AG04449 (cell line): ENCODE measurements at regions not wholly inside any gene's neighbourhood (a gene's known extent, or its start where the extent isn't known, plus 50 kb on each side); places are given as distances from the start of the nearest gene placed in this dataset.

ENCODE experiments used
- CTCF ChIA-PET: fragments of 350-600 bp; formaldehyde crosslinking; extraction: SDS; loops from one replicate; lab custom pipeline; 2021; ENCODE audit warnings: antibody characterized with exemption; lab: Yijun Ruan, JAX
- POLR2A ChIA-PET: fragments of 400-600, 350-600 bp; formaldehyde crosslinking; extraction: SDS; loops from one replicate; lab custom pipeline; 2020; ENCODE audit warnings: antibody characterized with exemption, inconsistent platforms; lab: Yijun Ruan, JAX
- DNase-seq: peaks from one replicate; pipeline ENCODE4 v3.0.0-alpha.2; 2010; ENCODE audit warnings: low read depth, low spot score
- H3K4me3 ChIP-seq: 2 replicates; pipeline ENCODE4 v1.5.1; 2011; ENCODE audit warnings: low read depth, mild to moderate bottlenecking, control low read depth, low read length
- TF ChIP-seq, protein P1 (sequence below): IDR thresholded peaks from one replicate; pipeline ENCODE4 v1.5.1; 2011; ENCODE audit warnings: mild to moderate bottlenecking, moderate library complexity, low read length, control low read depth, inconsistent platforms; ENCODE audit not compliant: insufficient read depth; ENCODE audit errors: missing control alignments

GRCh38 chr20:10863337-10864060 lies 189.7 kb upstream of the JAG1 start:
- TF ChIP-seq, protein P1, sequence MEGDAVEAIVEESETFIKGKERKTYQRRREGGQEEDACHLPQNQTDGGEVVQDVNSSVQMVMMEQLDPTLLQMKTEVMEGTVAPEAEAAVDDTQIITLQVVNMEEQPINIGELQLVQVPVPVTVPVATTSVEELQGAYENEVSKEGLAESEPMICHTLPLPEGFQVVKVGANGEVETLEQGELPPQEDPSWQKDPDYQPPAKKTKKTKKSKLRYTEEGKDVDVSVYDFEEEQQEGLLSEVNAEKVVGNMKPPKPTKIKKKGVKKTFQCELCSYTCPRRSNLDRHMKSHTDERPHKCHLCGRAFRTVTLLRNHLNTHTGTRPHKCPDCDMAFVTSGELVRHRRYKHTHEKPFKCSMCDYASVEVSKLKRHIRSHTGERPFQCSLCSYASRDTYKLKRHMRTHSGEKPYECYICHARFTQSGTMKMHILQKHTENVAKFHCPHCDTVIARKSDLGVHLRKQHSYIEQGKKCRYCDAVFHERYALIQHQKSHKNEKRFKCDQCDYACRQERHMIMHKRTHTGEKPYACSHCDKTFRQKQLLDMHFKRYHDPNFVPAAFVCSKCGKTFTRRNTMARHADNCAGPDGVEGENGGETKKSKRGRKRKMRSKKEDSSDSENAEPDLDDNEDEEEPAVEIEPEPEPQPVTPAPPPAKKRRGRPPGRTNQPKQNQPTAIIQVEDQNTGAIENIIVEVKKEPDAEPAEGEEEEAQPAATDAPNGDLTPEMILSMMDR = no peak
- H3K4me3 ChIP-seq = no peak overlapping the region
- ChIA-PET CTCF (interaction anchor here (1.4 kb wide), 1 partner anchor 15 kb away, joined by 4 read pairs; no protein-coding TSS in a partner anchor), POLR2A (interaction anchor here (0.7 kb wide), 1 partner anchor 314 kb away, joined by 3 read pairs; no protein-coding TSS in a partner anchor)
- DNase-seq = peak; percentile 38

DNA sequence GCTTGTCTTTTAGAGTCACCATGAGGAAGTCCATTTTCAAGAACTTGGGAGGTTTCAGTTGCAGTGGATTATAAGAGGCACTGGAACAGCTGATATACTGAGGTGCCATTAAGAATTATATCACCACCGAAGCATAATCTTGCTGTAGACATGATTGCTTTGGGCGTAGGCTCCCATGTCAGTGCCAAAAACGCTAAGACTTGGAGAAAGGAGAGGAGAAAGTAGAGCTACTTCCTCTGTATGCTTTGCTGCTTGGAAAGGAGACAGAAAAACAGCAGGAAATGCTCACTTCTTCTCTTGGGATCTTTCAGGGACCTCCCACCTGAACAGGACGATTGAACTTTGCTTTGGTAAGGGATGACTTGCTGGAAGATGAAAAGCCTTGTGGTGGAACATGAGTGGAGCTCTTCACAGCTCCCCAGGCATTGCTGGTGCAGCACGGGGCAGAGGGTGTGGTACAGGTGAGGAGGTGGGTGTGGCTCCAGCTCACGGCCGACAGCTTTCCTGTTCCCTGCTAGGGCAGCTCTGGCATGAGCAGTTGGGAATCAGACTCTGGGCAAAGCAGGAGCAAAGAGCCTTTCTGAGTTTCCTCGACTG lies 190.4 kb upstream of the JAG1 start:
- POLR2A ChIA-PET = no interaction called here
- DNase-seq = no peak
- TF ChIP-seq, protein P1 = no peak
- CTCF ChIA-PET = no interaction called here
- H3K4me3 ChIP-seq = no peak overlapping the region

DNA sequence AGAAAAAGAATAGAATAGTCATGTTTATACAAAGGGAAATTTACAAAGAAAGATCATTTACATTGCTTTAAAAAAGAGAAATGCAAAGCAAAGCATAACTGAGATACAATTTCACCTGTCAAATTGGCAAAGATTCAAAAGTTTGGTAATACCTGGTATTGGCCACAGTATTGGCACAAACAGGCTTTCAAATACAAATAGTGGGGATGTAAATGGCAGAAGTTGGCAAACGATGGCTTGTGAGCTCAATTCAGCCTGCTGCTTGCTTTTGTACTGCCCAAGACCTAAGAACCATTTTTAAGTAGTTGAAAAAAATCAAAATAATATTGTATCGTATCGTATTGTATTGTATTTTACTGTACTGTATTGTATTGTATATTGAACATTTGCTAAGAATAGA lies 194.5 kb upstream of the JAG1 start:
- no peak for DNase-seq
- ChIA-PET CTCF (no interaction called here), POLR2A (no interaction called here)
- no peak overlapping the region for H3K4me3 ChIP-seq
- TF ChIP-seq, protein P1 = no peak

DNA sequence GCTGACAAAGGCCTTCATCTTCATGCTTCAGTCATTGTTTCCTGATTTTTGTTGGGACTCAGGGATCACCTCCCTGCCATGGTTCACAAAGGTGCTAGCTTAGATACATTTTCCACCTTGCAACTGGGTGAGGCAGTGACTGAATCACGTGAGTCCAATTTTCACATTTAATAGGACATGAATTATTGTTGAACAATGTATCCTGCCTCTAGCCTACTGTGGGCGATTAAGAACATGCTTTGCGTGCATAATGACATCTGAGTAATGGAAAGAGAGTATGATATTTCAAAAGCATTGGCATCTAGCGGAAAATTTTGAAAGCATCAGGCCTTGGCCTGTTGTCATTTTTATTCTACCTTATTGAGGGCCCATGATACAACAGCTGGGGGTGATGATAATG lies 199.2 kb upstream of the JAG1 start:
- ChIA-PET CTCF (no interaction called here), POLR2A (no interaction called here)
- H3K4me3 ChIP-seq = no peak overlapping the region
- no peak for DNase-seq
- TF ChIP-seq, protein P1 = no peak

- ChIA-PET POLR2A (no interaction called here), CTCF (no interaction called here)
- no peak overlapping the region for H3K4me3 ChIP-seq
- TF ChIP-seq, protein P1 = no peak
- no peak for DNase-seq
These were observed 201.9 kb upstream of the JAG1 start for GRCh38 chr20:10875653-10876052.

GRCh38 chr20:10876558-10876957 lies 202.8 kb upstream of the JAG1 start:
- DNase-seq = no peak
- no peak overlapping the region for H3K4me3 ChIP-seq
- ChIA-PET POLR2A (no interaction called here), CTCF (no interaction called here)
- TF ChIP-seq, protein P1 = no peak
